ENCODE measurements at regions not wholly inside any gene's neighbourhood (a gene's known extent, or its start where the extent isn't known, plus 50 kb on each side); places are given as distances from the start of the nearest gene placed in this dataset.

GRCh38 chr9:29214690-29215253 is 1641.5 kb upstream of the C9orf72 start:
- TF ChIP-seq POLR2AphosphoS5 (IDR thresholded peaks at IDR 0.05; ENCODE audit: low read depth, low read length), result no peak
- no peak for TF ChIP-seq TCF7L2 (IDR thresholded peaks at IDR 0.05; ENCODE audit: low read depth, low read length)
- no peak for TF ChIP-seq CTCF (IDR thresholded peaks at IDR 0.05)
- TF ChIP-seq REST (IDR thresholded peaks at IDR 0.05; ENCODE audit: insufficient read depth in 1 of 2, low read depth in 2 of 2, low read length in 1 of 2), result no peak
- DNase-seq (ENCODE audit: low read depth, low spot score) (no peak), ATAC-seq (peak; percentile 35; the same call in 1 of the 2 replicates)
- CTCF ChIA-PET, result no interaction called here
- no TSS peak for BruUV-seq (replicated peaks)
- in situ Hi-C loops (cut with HindIII; ENCODE audit: low pct_unique_long_range_greater_than_20kb, low sequenced_read_pairs), result no loop called here
- intact Hi-C loops (cut with micrococcal nuclease; ENCODE audit: unreplicated experiment), result no loop called here
- Histone ChIP-seq H3K36me3 (ENCODE audit: control insufficient read depth, insufficient read depth, low read length) (no peaks in the 10 kb centered on the region), H3K27ac (ENCODE audit: low read length) (no peak overlapping the region), H3K9me3 (ENCODE audit: control insufficient read depth, insufficient read depth, low read depth, low read length) (no peaks in the 10 kb centered on the region), H3K4me3 (ENCODE audit: low read depth in 2 of 2, low read length in 2 of 2) (peak overlapping the region; percentile 43 to 45), H3K27me3 (ENCODE audit: control insufficient read depth, insufficient read depth, low read length) (peaks cover 34% of the 10 kb centered on the region), H3K4me1 (ENCODE audit: control insufficient read depth, insufficient read depth, low read length) (peaks cover 14% of the 10 kb centered on the region)
- POLR2A ChIA-PET, result no interaction called here

GRCh38 chr9:29217966-29218365 is 1644.7 kb upstream of the C9orf72 start:
- in situ Hi-C loops (cut with HindIII; ENCODE audit: low pct_unique_long_range_greater_than_20kb, low sequenced_read_pairs), result no loop called here
- POLR2A ChIA-PET, result no interaction called here
- H3K27me3 ChIP-seq (ENCODE audit: control insufficient read depth, insufficient read depth, low read length), result peaks cover 28% of the 10 kb centered on the region

More at GRCh38 chr9:29217966-29218365, 1644.7 kb upstream of the C9orf72 start:
- Histone ChIP-seq H3K27ac (ENCODE audit: low read length) (no peak overlapping the region), H3K4me1 (ENCODE audit: control insufficient read depth, insufficient read depth, low read length) (peaks cover 11% of the 10 kb centered on the region), H3K9me3 (ENCODE audit: control insufficient read depth, insufficient read depth, low read depth, low read length) (no peaks in the 10 kb centered on the region), H3K4me3 (ENCODE audit: low read depth in 2 of 2, low read length in 2 of 2) (no peak overlapping the region), H3K36me3 (ENCODE audit: control insufficient read depth, insufficient read depth, low read length) (no peaks in the 10 kb centered on the region)
- DNase-seq (ENCODE audit: low read depth, low spot score) (no peak), ATAC-seq (no peak)
- no TSS peak for BruUV-seq (replicated peaks)
- CTCF ChIA-PET, result no interaction called here
- intact Hi-C loops (cut with micrococcal nuclease; ENCODE audit: unreplicated experiment), result no loop called here
- no peak for TF ChIP-seq POLR2AphosphoS5 (IDR thresholded peaks at IDR 0.05; ENCODE audit: low read depth, low read length)
- TF ChIP-seq CTCF (IDR thresholded peaks at IDR 0.05), result no peak
- no peak for TF ChIP-seq REST (IDR thresholded peaks at IDR 0.05; ENCODE audit: insufficient read depth in 1 of 2, low read depth in 2 of 2, low read length in 1 of 2)
- no peak for TF ChIP-seq TCF7L2 (IDR thresholded peaks at IDR 0.05; ENCODE audit: low read depth, low read length)
- TF ChIP-seq SIN3A (IDR thresholded peaks at IDR 0.05; ENCODE audit: borderline replicate concordance, insufficient read depth, low read depth, low read length), result no peak
